Thoracic aorta (tissue), 2 donors: ENCODE measurements at regions not wholly inside any gene's neighbourhood (a gene's known extent, or its start where the extent isn't known, plus 50 kb on each side); places are given as distances from the start of the nearest gene placed in this dataset.

Source experiments
- ATAC-seq: fragments of 150-250 bp; one replicate; pipeline ENCODE4 v1.8.0; 2017; ENCODE audit warnings: low read depth; ENCODE audit not compliant: insufficient number of reproducible peaks, low FRiP score
- DNase-seq: peaks from one replicate; pipeline ENCODE4 v3.0.0-alpha.2; 2020; ENCODE audit warnings: low spot score
- H3K27ac ChIP-seq, 2 donors: fragments of 200-600 bp; sonication (generic); 1 replicate in 1 of 2; 2 replicates in 1 of 2; pipeline ENCODE4 v1.5.1; 2016; ENCODE audit warnings: mild to moderate bottlenecking in 2 of 2, moderate library complexity in 2 of 2
- H3K27me3 ChIP-seq: fragments of 200-600 bp; sonication (generic); replicated peaks from 2 replicates; pipeline ENCODE4 v1.6.0; 2016; ENCODE audit warnings: mild to moderate bottlenecking; ENCODE audit not compliant: insufficient read depth
- H3K36me3 ChIP-seq: fragments of 200-600 bp; sonication (generic); one replicate; pipeline ENCODE4 v1.5.1; 2016
- H3K4me1 ChIP-seq, 2 donors: fragments of 200-600 bp; sonication (generic); 1 replicate in 1 of 2; 2 replicates in 1 of 2; pipeline versions ENCODE4 v1.5.1 to v1.6.0; 2016; ENCODE audit warnings: low read depth in 2 of 2, mild to moderate bottlenecking in 1 of 2; ENCODE audit not compliant: control insufficient read depth in 1 of 2
- H3K4me3 ChIP-seq: fragments of 200-600 bp; sonication (generic); 2 replicates; pipeline ENCODE4 v1.5.1; 2016; ENCODE audit warnings: mild to moderate bottlenecking
- H3K9me3 ChIP-seq: fragments of 200-600 bp; sonication (generic); 2 replicates; pipeline ENCODE4 v1.5.1; 2016
- CTCF ChIP-seq: fragments of 200-600 bp; sonication (generic); IDR thresholded peaks from one replicate; pipeline ENCODE4 v1.5.1; 2019; ENCODE audit warnings: antibody characterized with exemption

GRCh38 chr17:53150101-53150698, 672.5 kb upstream of the KIF2B start:
- H3K36me3 ChIP-seq = no peaks in the 10 kb centered on the region
- ATAC-seq = no peak
- H3K27ac ChIP-seq = no peak overlapping the region
- TF ChIP-seq CTCF = no peak
- no peak overlapping the region for H3K4me3 ChIP-seq
- no peaks in the 10 kb centered on the region for H3K4me1 ChIP-seq
- no peaks in the 10 kb centered on the region for H3K9me3 ChIP-seq
- no peaks in the 10 kb centered on the region for H3K27me3 ChIP-seq
- no peak for DNase-seq

GRCh38 chr17:53149316-53149715, 673.4 kb upstream of the KIF2B start:
- no peak for TF ChIP-seq CTCF
- no peaks in the 10 kb centered on the region for H3K27me3 ChIP-seq
- no peaks in the 10 kb centered on the region for H3K4me1 ChIP-seq
- DNase-seq (no peak), ATAC-seq (no peak)
- H3K4me3 ChIP-seq = no peak overlapping the region
- no peak overlapping the region for H3K27ac ChIP-seq
- no peaks in the 10 kb centered on the region for H3K36me3 ChIP-seq
- H3K9me3 ChIP-seq = no peaks in the 10 kb centered on the region

- TF ChIP-seq CTCF = no peak
- DNase-seq (no peak), ATAC-seq (no peak)
Observed at GRCh38 chr17:53148058-53148457, 674.7 kb upstream of the KIF2B start.

DNA sequence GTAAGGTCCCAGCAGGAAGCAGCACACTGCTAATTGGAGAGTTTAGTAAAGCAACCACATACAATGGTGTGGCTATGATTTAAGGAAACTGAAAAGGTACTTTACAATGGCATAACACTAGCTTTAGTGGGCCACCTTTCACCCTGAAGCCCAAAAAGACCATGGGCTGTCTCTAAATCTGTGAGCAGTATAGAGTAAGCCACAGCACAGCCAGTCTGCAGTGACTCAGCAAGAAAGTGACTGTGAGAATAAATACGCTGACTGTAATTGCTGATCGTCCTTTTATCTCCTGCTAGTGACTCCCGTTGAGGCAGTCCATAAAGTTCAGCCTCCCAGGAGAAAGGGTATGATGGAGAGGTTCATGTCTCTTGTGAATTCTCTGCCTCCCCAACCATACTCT, 679.8 kb upstream of the KIF2B start:
- no peaks in the 10 kb centered on the region for H3K36me3 ChIP-seq
- DNase-seq (no peak), ATAC-seq (no peak)
- H3K4me1 ChIP-seq = no peaks in the 10 kb centered on the region
- no peaks in the 10 kb centered on the region for H3K27me3 ChIP-seq
- H3K27ac ChIP-seq = no peak overlapping the region
- no peak for TF ChIP-seq CTCF
- H3K9me3 ChIP-seq = no peaks in the 10 kb centered on the region
- H3K4me3 ChIP-seq = no peak overlapping the region

More at GRCh38 chr17:53148058-53148457, 674.7 kb upstream of the KIF2B start:
- Histone ChIP-seq H3K9me3 (no peaks in the 10 kb centered on the region), H3K36me3 (no peaks in the 10 kb centered on the region), H3K27me3 (no peaks in the 10 kb centered on the region), H3K4me1 (no peaks in the 10 kb centered on the region), H3K27ac (no peak overlapping the region), H3K4me3 (no peak overlapping the region)

DNA sequence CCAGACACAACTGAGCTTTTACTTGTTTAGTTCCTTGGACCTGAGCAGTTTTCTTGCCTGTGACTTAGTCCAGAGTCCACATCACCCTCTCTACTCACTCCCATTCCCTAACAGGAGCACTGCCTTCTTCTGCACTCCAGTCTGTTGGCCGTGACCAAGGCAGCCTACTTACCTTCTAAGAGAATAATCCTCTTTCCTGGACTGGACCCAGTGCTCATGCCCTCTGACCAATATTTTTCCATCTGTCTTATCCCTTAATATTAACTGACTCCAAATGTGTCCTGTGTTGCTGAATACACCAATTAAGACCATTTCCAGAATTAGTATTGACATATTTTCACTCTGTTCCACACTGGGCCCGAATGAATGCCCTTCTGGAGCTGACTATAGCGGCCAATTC, 681.0 kb upstream of the KIF2B start:
- no peak overlapping the region for H3K4me3 ChIP-seq
- no peaks in the 10 kb centered on the region for H3K27me3 ChIP-seq
- ATAC-seq = no peak
- TF ChIP-seq CTCF = no peak
- no peaks in the 10 kb centered on the region for H3K4me1 ChIP-seq
- no peak for DNase-seq
- H3K36me3 ChIP-seq = no peaks in the 10 kb centered on the region
- no peaks in the 10 kb centered on the region for H3K9me3 ChIP-seq
- no peak overlapping the region for H3K27ac ChIP-seq
